Omental fat pad (tissue), 3 donors: ENCODE measurements at regions not wholly inside any gene's neighbourhood (a gene's known extent, or its start where the extent isn't known, plus 50 kb on each side); places are given as distances from the start of the nearest gene placed in this dataset.

Source experiments
- ATAC-seq: fragments of 150-250 bp; one replicate; pipeline ENCODE4 v1.9.1; 2016; ENCODE audit warnings: mild to moderate bottlenecking, moderate library complexity; ENCODE audit not compliant: low FRiP score
- DNase-seq: peaks from one replicate; pipeline ENCODE4 v3.0.0-alpha.2; 2019; ENCODE audit warnings: low spot score
- CTCF ChIP-seq, 3 donors: fragments of 450-650 bp; IDR thresholded peaks; one replicate each; pipeline ENCODE4 v1.5.1; 2016 to 2017; ENCODE audit warnings: antibody characterized with exemption in 3 of 3, mild to moderate bottlenecking in 3 of 3, moderate library complexity in 2 of 3

GRCh38 chr22:22398530-22399327, 109.8 kb downstream of the ZNF280B start:
- no peak for TF ChIP-seq CTCF (IDR thresholded peaks at IDR 0.05)
- no peak for ATAC-seq
- DNase-seq = no peak

GRCh38 chr22:22400099-22400498, 108.4 kb downstream of the ZNF280B start:
- no peak for TF ChIP-seq CTCF (IDR thresholded peaks at IDR 0.05)

GRCh38 chr22:22400964-22401363, 107.6 kb downstream of the ZNF280B start:
- no peak for TF ChIP-seq CTCF (IDR thresholded peaks at IDR 0.05)
- ATAC-seq (no peak), DNase-seq (no peak)

More at GRCh38 chr22:22400099-22400498, 108.4 kb downstream of the ZNF280B start:
- DNase-seq = no peak
- ATAC-seq = no peak

GRCh38 chr22:22401381-22401780, 107.2 kb downstream of the ZNF280B start:
- no peak for TF ChIP-seq CTCF (IDR thresholded peaks at IDR 0.05)
- DNase-seq (no peak), ATAC-seq (no peak)

- ATAC-seq (no peak), DNase-seq (no peak)
- no peak for TF ChIP-seq CTCF (IDR thresholded peaks at IDR 0.05)
Measured at GRCh38 chr22:22403306-22403705, 105.2 kb downstream of the ZNF280B start.

- DNase-seq (no peak), ATAC-seq (no peak)
- no peak for TF ChIP-seq CTCF (IDR thresholded peaks at IDR 0.05)
Measured at GRCh38 chr22:22403771-22404170, 104.8 kb downstream of the ZNF280B start.
